NCI-H1417 treated with DMSO at 0.1 percent for 48 hours (cell line): ENCODE measurements at regions not wholly inside any gene's neighbourhood (a gene's known extent, or its start where the extent isn't known, plus 50 kb on each side); places are given as distances from the start of the nearest gene placed in this dataset.

Experiments used
- DNase-seq: peaks from one replicate; lab custom pipeline; 2025; lab: John Stamatoyannopoulos, UW

- no peak for DNase-seq
Observed at GRCh38 chr10:53006663-53007526, 234.3 kb upstream of the MBL2 start.

GRCh38 chr10:53005612-53006345 is 233.2 kb upstream of the MBL2 start:
- DNase-seq = no peak

GRCh38 chr10:53003094-53003493 is 230.5 kb upstream of the MBL2 start:
- no peak for DNase-seq

- DNase-seq = no peak
Observed at GRCh38 chr10:52999681-53000080, 227.1 kb upstream of the MBL2 start.

- DNase-seq = no peak
Observed at GRCh38 chr10:52999258-52999657, 226.7 kb upstream of the MBL2 start.

- DNase-seq = no peak
Observed at GRCh38 chr10:52997007-52997406, 224.4 kb upstream of the MBL2 start.

- no peak for DNase-seq
Observed at GRCh38 chr10:52994370-52994769, 221.8 kb upstream of the MBL2 start.

GRCh38 chr10:52993109-52993508 is 220.5 kb upstream of the MBL2 start:
- no peak for DNase-seq

- no peak for DNase-seq
Observed at GRCh38 chr10:52992567-52992966, 220.0 kb upstream of the MBL2 start.

GRCh38 chr10:52988923-52989322 is 216.3 kb upstream of the MBL2 start:
- no peak for DNase-seq

- DNase-seq = no peak
Observed at GRCh38 chr10:52986125-52986524, 213.5 kb upstream of the MBL2 start.

GRCh38 chr10:52984169-52984568 is 211.6 kb upstream of the MBL2 start:
- DNase-seq = no peak

- DNase-seq = no peak
Observed at GRCh38 chr10:52979295-52979990, 206.9 kb upstream of the MBL2 start.

- DNase-seq = no peak
Observed at GRCh38 chr10:52977581-52977980, 205.0 kb upstream of the MBL2 start.

- DNase-seq = no peak
Observed at GRCh38 chr10:52967806-52968795, 195.5 kb upstream of the MBL2 start.

GRCh38 chr10:52966904-52967303 is 194.3 kb upstream of the MBL2 start:
- no peak for DNase-seq

- DNase-seq = no peak
Observed at GRCh38 chr10:52965938-52966401, 193.4 kb upstream of the MBL2 start.

- no peak for DNase-seq
Observed at GRCh38 chr10:52965509-52965908, 192.9 kb upstream of the MBL2 start.

- DNase-seq = no peak
Observed at GRCh38 chr10:52961323-52961722, 188.7 kb upstream of the MBL2 start.

GRCh38 chr10:52959810-52960209 is 187.2 kb upstream of the MBL2 start:
- no peak for DNase-seq

GRCh38 chr10:52956861-52957260 is 184.3 kb upstream of the MBL2 start:
- DNase-seq = no peak
